KMS-11 (cell line): ENCODE measurements at regions not wholly inside any gene's neighbourhood (a gene's known extent, or its start where the extent isn't known, plus 50 kb on each side); places are given as distances from the start of the nearest gene placed in this dataset.

Source experiments
- H2AFZ ChIP-seq: fragments of 200-600 bp; sonication (generic); 2 replicates; pipeline ENCODE4 v1.6.1; 2016; ENCODE audit warnings: antibody characterized with exemption, mixed run types, low read depth
- H3K27ac ChIP-seq: fragments of 200-600 bp; sonication (generic); 2 replicates; pipeline ENCODE4 v1.6.1; 2016; ENCODE audit warnings: mild to moderate bottlenecking, mixed run types
- H3K27me3 ChIP-seq: fragments of 200-600 bp; sonication (generic); 2 replicates; pipeline ENCODE4 v1.6.1; 2017; ENCODE audit warnings: mild to moderate bottlenecking, low read depth, mixed run types, moderate library complexity; ENCODE audit not compliant: insufficient read depth
- H3K36me3 ChIP-seq: fragments of 200-600 bp; sonication (generic); 2 replicates; pipeline ENCODE4 v1.6.1; 2017; ENCODE audit warnings: mild to moderate bottlenecking, mixed run types; ENCODE audit not compliant: insufficient read depth
- H3K4me1 ChIP-seq: fragments of 200-600 bp; sonication (generic); 2 replicates; pipeline ENCODE4 v1.6.1; 2016; ENCODE audit warnings: mild to moderate bottlenecking, low read depth, mixed run types; ENCODE audit not compliant: poor library complexity, severe bottlenecking
- H3K4me2 ChIP-seq: fragments of 200-600 bp; sonication (generic); 2 replicates; pipeline ENCODE4 v1.7.0; 2016; ENCODE audit warnings: mild to moderate bottlenecking, mixed run types
- H3K4me3 ChIP-seq: fragments of 200-600 bp; sonication (generic); IDR thresholded peaks from 2 replicates; pipeline ENCODE4 v1.6.1; 2017; ENCODE audit warnings: low read depth, low read length, mixed read lengths; ENCODE audit not compliant: insufficient read depth
- H3K79me2 ChIP-seq: fragments of 200-600 bp; sonication (generic); 2 replicates; pipeline ENCODE4 v1.6.1; 2016; ENCODE audit warnings: low read depth, mixed run types; ENCODE audit not compliant: insufficient read depth
- H3K9ac ChIP-seq: fragments of 200-600 bp; sonication (generic); 2 replicates; pipeline ENCODE4 v1.6.1; 2016; ENCODE audit warnings: mild to moderate bottlenecking, mixed run types
- H4K20me1 ChIP-seq: fragments of 200-600 bp; sonication (generic); 2 replicates; pipeline ENCODE4 v1.6.1; 2016; ENCODE audit warnings: mild to moderate bottlenecking, mixed run types; ENCODE audit not compliant: insufficient read depth
- TF ChIP-seq, protein P1 (sequence below): fragments of 200-600 bp; sonication (generic); conservative IDR thresholded peaks from 2 replicates; pipeline ENCODE4 v1.6.1; 2017; ENCODE audit warnings: low read depth, mild to moderate bottlenecking, antibody characterized with exemption, low read length, moderate library complexity, mixed read lengths

DNA sequence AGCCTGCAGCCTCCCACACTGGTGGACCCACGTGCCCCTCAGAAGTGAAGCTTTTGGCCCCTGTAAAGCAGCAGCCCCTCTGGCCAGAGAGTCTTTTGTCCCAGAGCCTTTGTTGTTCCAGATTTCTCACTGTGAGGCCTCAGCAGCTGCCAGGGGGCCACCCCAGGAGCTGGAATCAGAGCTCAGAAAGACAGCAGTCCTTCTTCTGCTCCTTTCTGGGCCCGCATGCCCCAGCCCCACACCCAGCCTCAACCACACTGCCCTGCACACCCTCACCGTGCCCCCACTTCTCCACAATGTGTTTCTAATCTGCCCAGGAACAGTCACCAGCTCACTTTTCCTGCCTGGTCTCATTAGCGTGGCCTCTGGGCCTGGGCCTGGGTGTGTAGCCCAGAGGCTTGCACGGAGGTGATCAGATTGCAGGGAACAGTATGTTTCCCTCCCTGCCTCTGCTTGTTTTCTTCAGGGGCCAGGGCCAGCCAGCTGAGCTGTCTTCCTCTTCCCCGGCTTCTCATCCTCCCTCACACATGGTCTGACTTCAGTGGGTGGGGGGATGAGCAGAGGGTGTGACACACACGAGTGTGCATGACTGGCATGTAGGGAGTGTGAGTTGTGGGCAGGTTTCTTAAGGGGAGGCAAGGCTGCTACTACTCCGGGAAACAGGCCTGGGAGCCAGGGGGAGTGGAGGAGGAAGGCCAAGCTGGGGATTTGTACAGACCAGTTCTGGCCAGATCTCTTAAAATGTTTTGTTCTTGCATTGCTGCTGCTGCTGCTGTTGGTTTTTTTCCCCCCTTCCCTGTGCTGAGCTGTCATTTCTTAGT lies 82.5 kb upstream of the ZNF648 start:
- no peaks in the 10 kb centered on the region for H4K20me1 ChIP-seq
- H2AFZ ChIP-seq, result peak overlapping the region; percentile 36; the same call in 1 of the 2 replicates
- H3K4me3 ChIP-seq, result no peak overlapping the region
- H3K9ac ChIP-seq, result no peak overlapping the region
- peaks cover 5% of the 10 kb centered on the region for H3K4me1 ChIP-seq
- H3K36me3 ChIP-seq, result no peaks in the 10 kb centered on the region
- no peak overlapping the region for H3K4me2 ChIP-seq
- no peaks in the 10 kb centered on the region for H3K79me2 ChIP-seq
- H3K27me3 ChIP-seq, result no peaks in the 10 kb centered on the region
- TF ChIP-seq, protein P1, sequence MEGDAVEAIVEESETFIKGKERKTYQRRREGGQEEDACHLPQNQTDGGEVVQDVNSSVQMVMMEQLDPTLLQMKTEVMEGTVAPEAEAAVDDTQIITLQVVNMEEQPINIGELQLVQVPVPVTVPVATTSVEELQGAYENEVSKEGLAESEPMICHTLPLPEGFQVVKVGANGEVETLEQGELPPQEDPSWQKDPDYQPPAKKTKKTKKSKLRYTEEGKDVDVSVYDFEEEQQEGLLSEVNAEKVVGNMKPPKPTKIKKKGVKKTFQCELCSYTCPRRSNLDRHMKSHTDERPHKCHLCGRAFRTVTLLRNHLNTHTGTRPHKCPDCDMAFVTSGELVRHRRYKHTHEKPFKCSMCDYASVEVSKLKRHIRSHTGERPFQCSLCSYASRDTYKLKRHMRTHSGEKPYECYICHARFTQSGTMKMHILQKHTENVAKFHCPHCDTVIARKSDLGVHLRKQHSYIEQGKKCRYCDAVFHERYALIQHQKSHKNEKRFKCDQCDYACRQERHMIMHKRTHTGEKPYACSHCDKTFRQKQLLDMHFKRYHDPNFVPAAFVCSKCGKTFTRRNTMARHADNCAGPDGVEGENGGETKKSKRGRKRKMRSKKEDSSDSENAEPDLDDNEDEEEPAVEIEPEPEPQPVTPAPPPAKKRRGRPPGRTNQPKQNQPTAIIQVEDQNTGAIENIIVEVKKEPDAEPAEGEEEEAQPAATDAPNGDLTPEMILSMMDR, result no peak
- no peak overlapping the region for H3K27ac ChIP-seq

DNA sequence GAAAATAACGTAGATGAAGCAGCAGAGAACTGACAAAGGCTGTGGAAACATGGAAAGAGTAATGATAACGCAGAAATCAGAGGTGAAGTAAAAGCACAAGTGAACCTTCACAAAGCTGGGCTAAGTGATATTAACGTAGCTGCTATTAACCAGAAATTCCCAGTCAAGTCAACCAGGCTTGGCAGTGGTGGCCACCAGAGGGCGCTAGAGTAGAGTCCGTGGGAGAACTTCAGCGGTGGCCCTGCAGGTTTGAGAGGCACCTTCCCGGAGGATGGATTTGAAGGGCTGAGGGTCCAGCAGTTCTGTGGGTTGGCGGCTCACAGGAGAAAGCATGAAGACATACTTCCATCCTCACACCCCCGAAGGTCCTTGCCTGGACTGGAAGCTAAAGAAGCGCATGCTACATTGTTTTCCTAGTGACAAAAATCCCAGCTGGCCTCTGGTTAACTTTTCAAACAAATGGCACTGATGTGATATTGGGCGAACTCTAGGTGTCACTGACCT lies 81.7 kb upstream of the ZNF648 start:
- Histone ChIP-seq H4K20me1 (no peaks in the 10 kb centered on the region), H3K4me1 (peaks cover 5% of the 10 kb centered on the region), H2AFZ (peak overlapping the region; percentile 36; the same call in 1 of the 2 replicates), H3K4me3 (no peak overlapping the region), H3K27me3 (no peaks in the 10 kb centered on the region), H3K9ac (no peak overlapping the region), H3K4me2 (no peak overlapping the region), H3K36me3 (no peaks in the 10 kb centered on the region), H3K27ac (no peak overlapping the region), H3K79me2 (no peaks in the 10 kb centered on the region)
- TF ChIP-seq, protein P1, result peak; percentile 99

DNA sequence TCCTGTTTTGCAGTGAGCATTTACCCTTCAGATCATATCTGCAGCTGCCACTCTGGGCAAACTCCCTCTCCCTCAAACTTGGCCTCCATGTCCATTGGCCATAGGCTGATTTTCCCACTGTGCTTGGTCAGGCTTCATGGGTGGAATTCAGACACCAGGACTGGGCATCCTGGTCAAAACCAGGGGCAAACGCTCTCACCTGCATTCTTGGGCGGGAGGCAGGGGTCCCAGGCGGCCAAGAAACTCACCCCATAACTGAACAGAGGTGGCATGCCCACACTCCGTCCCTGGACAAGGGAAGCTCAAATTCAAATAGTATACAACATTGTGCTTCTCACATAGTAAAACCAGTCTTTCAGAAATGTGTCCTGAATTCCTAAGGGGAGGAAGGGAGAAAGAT lies 81.1 kb upstream of the ZNF648 start:
- Histone ChIP-seq H3K4me2 (no peak overlapping the region), H3K27me3 (no peaks in the 10 kb centered on the region)
- TF ChIP-seq, protein P1, result no peak

DNA sequence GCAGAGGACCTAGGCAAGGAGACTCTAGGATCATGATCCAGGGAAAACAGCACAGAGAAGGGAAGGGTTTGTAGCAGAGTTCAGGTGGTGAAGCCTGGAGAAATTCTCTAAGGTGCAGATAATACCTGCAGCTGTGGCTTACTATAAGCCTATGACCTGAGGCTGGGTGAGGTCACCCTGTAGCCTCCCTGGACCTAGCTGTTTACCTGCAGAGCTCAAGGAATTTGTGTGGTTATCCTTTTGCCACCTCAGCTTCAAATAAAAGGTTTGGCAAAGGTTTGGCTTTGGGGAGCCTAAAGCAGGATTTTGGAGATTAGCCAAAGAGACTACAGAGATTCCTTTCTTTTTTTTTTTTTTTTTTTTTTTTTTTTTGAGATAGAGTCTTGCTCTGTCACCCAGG lies 79.5 kb upstream of the ZNF648 start:
- no peaks in the 10 kb centered on the region for H3K27me3 ChIP-seq
- no peaks in the 10 kb centered on the region for H3K36me3 ChIP-seq
- no peaks in the 10 kb centered on the region for H3K79me2 ChIP-seq
- peaks cover 5% of the 10 kb centered on the region for H3K4me1 ChIP-seq
- no peak overlapping the region for H3K9ac ChIP-seq
- H3K27ac ChIP-seq, result no peak overlapping the region
- H3K4me3 ChIP-seq, result no peak overlapping the region
- no peaks in the 10 kb centered on the region for H4K20me1 ChIP-seq
- H3K4me2 ChIP-seq, result no peak overlapping the region
- H2AFZ ChIP-seq, result no peak overlapping the region
- TF ChIP-seq, protein P1, result no peak

More for the DNA sequence above, 81.1 kb upstream of the ZNF648 start:
- H4K20me1 ChIP-seq, result no peaks in the 10 kb centered on the region
- no peak overlapping the region for H2AFZ ChIP-seq
- no peak overlapping the region for H3K4me3 ChIP-seq
- H3K27ac ChIP-seq, result no peak overlapping the region
- H3K36me3 ChIP-seq, result no peaks in the 10 kb centered on the region
- peaks cover 5% of the 10 kb centered on the region for H3K4me1 ChIP-seq
- no peaks in the 10 kb centered on the region for H3K79me2 ChIP-seq
- no peak overlapping the region for H3K9ac ChIP-seq
